Stomach (tissue), 8 donors: ENCODE measurements at regions not wholly inside any gene's neighbourhood (a gene's known extent, or its start where the extent isn't known, plus 50 kb on each side); places are given as distances from the start of the nearest gene placed in this dataset.
"Not testable (repeated sequence)": the region's sequence is repeated elsewhere in the genome, so short reads cannot be mapped to it uniquely, and the experiment has no call there.

Experiments used
- DNase-seq, 2 donors: peaks; one replicate each; pipeline versions ENCODE4 v3.0.0 to v3.0.0-alpha.2; 2013 to 2019
- H3K27ac ChIP-seq, 5 donors: fragments of 200-600 bp in 4 of 5; sonication (generic) in 4 of 5; one replicate each; pipeline ENCODE4 v1.5.1; 2013 to 2019; ENCODE audit warnings: mild to moderate bottlenecking in 1 of 5, moderate library complexity in 1 of 5
- H3K27me3 ChIP-seq, 3 donors: fragments of 200-600 bp; sonication (generic); one replicate each; pipeline ENCODE4 v1.5.1; 2017 to 2019; ENCODE audit warnings: mixed run types in 1 of 3
- H3K36me3 ChIP-seq, 4 donors: fragments of 200-600 bp; sonication (generic); 1 replicate in 3 of 4; 2 replicates in 1 of 4; pipeline ENCODE4 v1.5.1; 2016 to 2019
- H3K4me1 ChIP-seq, 4 donors: fragments of 200-600 bp; sonication (generic); one replicate each; pipeline ENCODE4 v1.5.1; 2016 to 2019
- H3K4me3 ChIP-seq, 4 donors: fragments of 200-600 bp; sonication (generic) in 3 of 4; one replicate each; pipeline ENCODE4 v1.5.1; 2016 to 2019; ENCODE audit warnings: mild to moderate bottlenecking in 1 of 4
- H3K9me3 ChIP-seq, 4 donors: fragments of 200-600 bp; sonication (generic); one replicate each; pipeline ENCODE4 v1.5.1; 2016 to 2019
- CTCF ChIP-seq, 7 experiments: fragments of 450-650 bp in 4 of 7; fragments of 200-600 bp in 3 of 7; sonication (generic) in 3 of 7; IDR thresholded peaks; one replicate each; pipeline ENCODE4 v1.5.1; 2016 to 2019; ENCODE audit warnings: antibody characterized with exemption in 7 of 7, control low read depth in 2 of 7, mild to moderate bottlenecking in 1 of 7
- EP300 ChIP-seq: sonication (generic); formaldehyde crosslinking; IDR thresholded peaks from one replicate; pipeline ENCODE4 v1.6.1; 2017; ENCODE audit warnings: antibody characterized with exemption
- POLR2A ChIP-seq, 4 donors: fragments of 450-650 bp; IDR thresholded peaks; one replicate each; pipeline ENCODE4 v1.6.1; 2016; ENCODE audit warnings: antibody characterized with exemption in 4 of 4, control low read depth in 2 of 4, mild to moderate bottlenecking in 1 of 4, moderate library complexity in 1 of 4
- POLR2AphosphoS5 ChIP-seq, 3 donors: sonication (generic); formaldehyde crosslinking; IDR thresholded peaks; one replicate each; pipeline ENCODE4 v1.6.1; 2016; ENCODE audit warnings: antibody characterized with exemption in 3 of 3
- WGBS, 5 donors: extraction: QIAGEN DNeasy Blood & Tissue Kit in 3 of 5; methylation state at CpG; one replicate each; pipeline versions ENCODE4 v1.1.5 to v1.1.7; 2013 to 2018; 5-methylcytosine and 5-hydroxymethylcytosine counted together
- intact Hi-C: fragments of 100-400 bp; cut with DNase I; formaldehyde crosslinking; loops from one replicate; pipeline ENCODE4 v1.15.1; 2023; ENCODE audit warnings: low total_unique reads
- donor health status: healthy with polysubstance abuse.
- donor health status: Bipolar disorder and iron deficiency.
- donor health status: healthy.

GRCh38 chr20:52041966-52042365 is 149.6 kb downstream of the ZFP64 start:
- H3K27me3 ChIP-seq = no peaks in the 10 kb centered on the region
- no peaks in the 10 kb centered on the region for H3K36me3 ChIP-seq
- H3K4me1 ChIP-seq = no peaks in the 10 kb centered on the region
- intact Hi-C loops = no loop called here
- TF ChIP-seq POLR2A (IDR thresholded peaks at IDR 0.05) (no peak), CTCF (IDR thresholded peaks at IDR 0.05) (no peak), POLR2AphosphoS5 (IDR thresholded peaks at IDR 0.05) (no peak), EP300 (no peak)
- no peak overlapping the region for H3K4me3 ChIP-seq
- WGBS, 5 donors = 84 to 97% (median 95%) methylated on average over 6 of the region's 6 CpGs
- no peaks in the 10 kb centered on the region for H3K9me3 ChIP-seq
- H3K27ac ChIP-seq = no peak overlapping the region
- no peak for DNase-seq

GRCh38 chr20:52039790-52040189 is 151.8 kb downstream of the ZFP64 start:
- H3K36me3 ChIP-seq = no peaks in the 10 kb centered on the region
- H3K27ac ChIP-seq = no peak overlapping the region
- TF ChIP-seq CTCF (IDR thresholded peaks at IDR 0.05) = no peak
- no peak for TF ChIP-seq EP300
- TF ChIP-seq POLR2A (IDR thresholded peaks at IDR 0.05) = no peak
- TF ChIP-seq POLR2AphosphoS5 (IDR thresholded peaks at IDR 0.05) = no peak
- no peaks in the 10 kb centered on the region for H3K27me3 ChIP-seq
- H3K9me3 ChIP-seq = no peaks in the 10 kb centered on the region
- intact Hi-C loops = no loop called here
- no peak for DNase-seq
- 78 to 88% (median 83%) methylated on average over 7 of the region's 7 CpGs for WGBS, 5 donors
- H3K4me3 ChIP-seq = no peak overlapping the region
- H3K4me1 ChIP-seq = no peaks in the 10 kb centered on the region

GRCh38 chr20:52038632-52039031 is 152.9 kb downstream of the ZFP64 start:
- intact Hi-C loops, H3K9me3 ChIP-seq, H3K36me3 ChIP-seq, H3K27me3 ChIP-seq, DNase-seq, H3K4me1 ChIP-seq, H3K4me3 ChIP-seq, H3K27ac ChIP-seq: not testable (repeated sequence)
- WGBS, 5 donors = 83 to 88% (median 87%) methylated on average over 9 of the region's 9 CpGs

- H3K36me3 ChIP-seq = no peaks in the 10 kb centered on the region
- intact Hi-C loops = no loop called here
- H3K27ac ChIP-seq = no peak overlapping the region
- no peak overlapping the region for H3K4me3 ChIP-seq
- TF ChIP-seq CTCF (IDR thresholded peaks at IDR 0.05) = no peak
- TF ChIP-seq POLR2A (IDR thresholded peaks at IDR 0.05) = no peak
- TF ChIP-seq EP300 = no peak
- TF ChIP-seq POLR2AphosphoS5 (IDR thresholded peaks at IDR 0.05) = no peak
- H3K4me1 ChIP-seq = no peaks in the 10 kb centered on the region
- 79 to 88% (median 84%) methylated on average over 5 of the region's 5 CpGs for WGBS, 5 donors
- no peaks in the 10 kb centered on the region for H3K27me3 ChIP-seq
- no peak for DNase-seq
- no peaks in the 10 kb centered on the region for H3K9me3 ChIP-seq
Observed at GRCh38 chr20:52037370-52037769, 154.2 kb downstream of the ZFP64 start.

GRCh38 chr20:52035977-52036376 is 155.6 kb downstream of the ZFP64 start:
- Histone ChIP-seq H3K27me3 (no peaks in the 10 kb centered on the region), H3K4me3 (no peak overlapping the region), H3K36me3 (no peaks in the 10 kb centered on the region), H3K9me3 (no peaks in the 10 kb centered on the region), H3K27ac (no peak overlapping the region), H3K4me1 (peaks cover 0 to 6% (median 2%) of the 10 kb centered on the region in 4 donors)
- intact Hi-C loops = no loop called here
- peak in 1 of 2 donors; percentile 39 for DNase-seq
- WGBS, 5 donors = 83 to 100% (median 93%) methylated on average over 1 of the region's 1 CpG
- TF ChIP-seq CTCF (IDR thresholded peaks at IDR 0.05) (no peak), POLR2AphosphoS5 (IDR thresholded peaks at IDR 0.05) (no peak), EP300 (no peak), POLR2A (IDR thresholded peaks at IDR 0.05) (no peak)
